ENCODE measurements at regions not wholly inside any gene's neighbourhood (a gene's known extent, or its start where the extent isn't known, plus 50 kb on each side); places are given as distances from the start of the nearest gene placed in this dataset.

- Histone ChIP-seq H3K9me1 (replicated peaks; ENCODE audit: control insufficient read depth, extremely low read depth, insufficient read depth, low read length) (no peaks in the 10 kb centered on the region), H3K27me3 (ENCODE audit: control insufficient read depth in 2 of 2, insufficient read depth in 2 of 2, low read length in 2 of 2) (no peaks in the 10 kb centered on the region), H3K9me3 (replicated peaks; ENCODE audit: control insufficient read depth, insufficient read depth, low read length) (no peaks in the 10 kb centered on the region), H3K9ac (replicated peaks; ENCODE audit: extremely low read depth, insufficient read depth, low read length) (no peak overlapping the region), H3K4me3 (replicated peaks in 1 of 3; ENCODE audit: insufficient read depth in 1 of 3, low read depth in 1 of 3, low read length in 3 of 3) (no peak overlapping the region), H3K4me2 (ENCODE audit: insufficient read depth, low read length) (no peak overlapping the region), H3K27ac (ENCODE audit: insufficient read depth, low read depth, low read length) (no peak overlapping the region), H4K20me1 (replicated peaks; ENCODE audit: control insufficient read depth, extremely low read depth, insufficient read depth, low read length) (no peaks in the 10 kb centered on the region), H3K79me2 (ENCODE audit: control insufficient read depth, insufficient read depth, low read length) (no peaks in the 10 kb centered on the region), H3K36me3 (ENCODE audit: control insufficient read depth in 2 of 2, extremely low read depth in 1 of 2, insufficient read depth in 2 of 2, low read length in 2 of 2) (no peaks in the 10 kb centered on the region), H3K4me1 (ENCODE audit: control insufficient read depth, extremely low read depth, insufficient read depth, low read length) (peaks cover 20% of the 10 kb centered on the region), H2AFZ (ENCODE audit: low read depth, low read length) (no peak overlapping the region)
- TF ChIP-seq POLR2AphosphoS5 (IDR thresholded peaks at IDR 0.05; ENCODE audit: insufficient read depth, low read depth, low read length) (no peak), JUN (IDR thresholded peaks at IDR 0.05; ENCODE audit: borderline replicate concordance, insufficient read depth, insufficient read length, low read depth) (no peak)
- no TSS peak for BruUV-seq (replicated peaks)
- ChIA-PET CTCF (interaction anchor here (1.0 kb wide), 1 partner anchor 9 kb away, joined by 3 read pairs; no protein-coding TSS in a partner anchor), POLR2A (no interaction called here)
- dilution Hi-C loops (cut with MboI; ENCODE audit: extremely low pct_ligation_motif_present, low sequenced_read_pairs), result no loop called here
- intact Hi-C loops (cut with micrococcal nuclease), result no loop called here
- FAIRE-seq, result no peak
- DNase-seq (ENCODE audit: low read depth, low spot score), result no peak
Observed at GRCh38 chr2:43055985-43056384, 170.4 kb downstream of the ZFP36L2 start.

DNA sequence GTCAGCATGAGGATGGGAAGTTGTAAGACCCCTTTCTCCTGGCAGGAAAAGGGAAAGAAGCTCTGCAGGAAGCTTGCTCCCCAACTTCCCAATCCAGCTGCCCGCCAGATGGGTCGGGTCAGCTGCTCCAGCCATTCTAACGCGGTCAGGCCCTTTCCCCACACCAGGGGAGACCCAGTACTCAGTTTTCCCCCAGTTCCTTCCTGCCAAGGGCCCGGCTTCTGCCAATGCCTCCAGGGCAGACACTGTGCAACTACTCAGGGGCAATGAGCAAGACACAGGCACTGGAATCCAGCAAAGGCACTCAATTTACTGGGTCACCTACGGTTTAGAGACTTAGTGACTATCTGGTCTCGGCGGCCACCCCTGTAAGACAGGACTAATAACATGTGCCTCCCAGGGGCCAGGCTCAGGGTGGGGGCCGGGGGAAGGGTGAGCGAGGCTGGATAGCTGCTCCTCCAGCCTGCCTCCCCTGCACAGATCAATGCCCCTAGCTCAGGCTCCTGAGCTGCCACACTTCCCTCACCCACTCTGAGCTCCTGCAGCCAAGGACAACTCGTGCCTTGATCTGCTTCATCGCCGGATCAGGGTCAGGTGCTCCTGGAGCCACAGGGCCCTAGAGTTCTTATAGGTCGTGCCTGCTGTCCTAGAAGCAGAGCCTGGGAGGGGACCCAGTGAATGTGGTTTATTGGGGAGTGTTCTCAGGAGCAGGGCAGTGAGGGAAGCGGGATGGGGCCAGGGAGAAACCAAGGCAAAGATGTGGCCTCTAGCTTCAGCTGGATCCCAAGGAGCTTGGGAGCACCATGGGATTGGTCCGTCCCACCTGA is 171.1 kb downstream of the ZFP36L2 start:
- DNase-seq (ENCODE audit: low read depth, low spot score) (no peak), FAIRE-seq (no peak)
- H3K9ac ChIP-seq (replicated peaks; ENCODE audit: extremely low read depth, insufficient read depth, low read length), result no peak overlapping the region
- H3K4me1 ChIP-seq (ENCODE audit: control insufficient read depth, extremely low read depth, insufficient read depth, low read length), result peaks cover 26% of the 10 kb centered on the region
- POLR2A ChIA-PET, result no interaction called here
- H3K9me1 ChIP-seq (replicated peaks; ENCODE audit: control insufficient read depth, extremely low read depth, insufficient read depth, low read length), result no peaks in the 10 kb centered on the region
- H3K27ac ChIP-seq (ENCODE audit: insufficient read depth, low read depth, low read length), result no peak overlapping the region
- no TSS peak for BruUV-seq (replicated peaks)
- no peaks in the 10 kb centered on the region for H3K79me2 ChIP-seq (ENCODE audit: control insufficient read depth, insufficient read depth, low read length)
- CTCF ChIA-PET, result interaction anchor here (1.0 kb wide), 1 partner anchor 9 kb away, joined by 3 read pairs; no protein-coding TSS in a partner anchor
- H3K9me3 ChIP-seq (replicated peaks; ENCODE audit: control insufficient read depth, insufficient read depth, low read length), result no peaks in the 10 kb centered on the region
- no peak overlapping the region for H2AFZ ChIP-seq (ENCODE audit: low read depth, low read length)
- no peaks in the 10 kb centered on the region for H4K20me1 ChIP-seq (replicated peaks; ENCODE audit: control insufficient read depth, extremely low read depth, insufficient read depth, low read length)
- no peaks in the 10 kb centered on the region for H3K36me3 ChIP-seq (ENCODE audit: control insufficient read depth in 2 of 2, extremely low read depth in 1 of 2, insufficient read depth in 2 of 2, low read length in 2 of 2)
- H3K27me3 ChIP-seq (ENCODE audit: control insufficient read depth in 2 of 2, insufficient read depth in 2 of 2, low read length in 2 of 2), result no peaks in the 10 kb centered on the region
- H3K4me3 ChIP-seq (replicated peaks in 1 of 3; ENCODE audit: insufficient read depth in 1 of 3, low read depth in 1 of 3, low read length in 3 of 3), result no peak overlapping the region
- no peak overlapping the region for H3K4me2 ChIP-seq (ENCODE audit: insufficient read depth, low read length)
- TF ChIP-seq, protein P1, sequence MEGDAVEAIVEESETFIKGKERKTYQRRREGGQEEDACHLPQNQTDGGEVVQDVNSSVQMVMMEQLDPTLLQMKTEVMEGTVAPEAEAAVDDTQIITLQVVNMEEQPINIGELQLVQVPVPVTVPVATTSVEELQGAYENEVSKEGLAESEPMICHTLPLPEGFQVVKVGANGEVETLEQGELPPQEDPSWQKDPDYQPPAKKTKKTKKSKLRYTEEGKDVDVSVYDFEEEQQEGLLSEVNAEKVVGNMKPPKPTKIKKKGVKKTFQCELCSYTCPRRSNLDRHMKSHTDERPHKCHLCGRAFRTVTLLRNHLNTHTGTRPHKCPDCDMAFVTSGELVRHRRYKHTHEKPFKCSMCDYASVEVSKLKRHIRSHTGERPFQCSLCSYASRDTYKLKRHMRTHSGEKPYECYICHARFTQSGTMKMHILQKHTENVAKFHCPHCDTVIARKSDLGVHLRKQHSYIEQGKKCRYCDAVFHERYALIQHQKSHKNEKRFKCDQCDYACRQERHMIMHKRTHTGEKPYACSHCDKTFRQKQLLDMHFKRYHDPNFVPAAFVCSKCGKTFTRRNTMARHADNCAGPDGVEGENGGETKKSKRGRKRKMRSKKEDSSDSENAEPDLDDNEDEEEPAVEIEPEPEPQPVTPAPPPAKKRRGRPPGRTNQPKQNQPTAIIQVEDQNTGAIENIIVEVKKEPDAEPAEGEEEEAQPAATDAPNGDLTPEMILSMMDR (IDR thresholded peaks at IDR 0.05; ENCODE audit: extremely low read depth in 1 of 2, insufficient read depth in 1 of 2, low read depth in 1 of 2, low read length in 2 of 2), result no peak
- TF ChIP-seq GATA2 (IDR thresholded peaks at IDR 0.05; ENCODE audit: insufficient read depth, insufficient read length, low read depth, low read length) (no peak), MYC (IDR thresholded peaks at IDR 0.05; ENCODE audit: low read depth, low read length) (no peak), POLR2A (IDR thresholded peaks at IDR 0.05; ENCODE audit: low read depth, low read length) (no peak), JUN (IDR thresholded peaks at IDR 0.05; ENCODE audit: borderline replicate concordance, insufficient read depth, insufficient read length, low read depth) (no peak), EZH2 (IDR thresholded peaks at IDR 0.05; ENCODE audit: borderline replicate concordance, low read depth, low read length, severe bottlenecking) (no peak), POLR2AphosphoS5 (IDR thresholded peaks at IDR 0.05; ENCODE audit: insufficient read depth, low read depth, low read length) (no peak), FOS (IDR thresholded peaks at IDR 0.05; ENCODE audit: borderline replicate concordance, insufficient read depth, low read length) (no peak)
- TF ChIP-seq, protein P2, sequence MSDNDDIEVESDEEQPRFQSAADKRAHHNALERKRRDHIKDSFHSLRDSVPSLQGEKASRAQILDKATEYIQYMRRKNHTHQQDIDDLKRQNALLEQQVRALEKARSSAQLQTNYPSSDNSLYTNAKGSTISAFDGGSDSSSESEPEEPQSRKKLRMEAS (IDR thresholded peaks at IDR 0.05; ENCODE audit: insufficient read depth, insufficient read length), result no peak
- dilution Hi-C loops (cut with MboI; ENCODE audit: extremely low pct_ligation_motif_present, low sequenced_read_pairs) (no loop called here), intact Hi-C loops (cut with micrococcal nuclease) (no loop called here)

Data from endothelial cell of umbilical vein (primary cell).